MCF 10A (cell line): ENCODE measurements at regions not wholly inside any gene's neighbourhood (a gene's known extent, or its start where the extent isn't known, plus 50 kb on each side); places are given as distances from the start of the nearest gene placed in this dataset.

ENCODE experiments used
- BruUV-seq: library from RNA; stranded (reverse); fragments of 400-500 nt; replicated peaks from 2 replicates; lab custom pipeline; 2021; lab: Mats Ljungman, UMichigan
- CTCF ChIA-PET: fragments of 300-600 bp; sonication (Branson Sonifier 250); formaldehyde crosslinking; extraction: SDS; loops from one replicate; lab custom pipeline; 2021; ENCODE audit warnings: antibody characterized with exemption, inconsistent platforms; lab: Yijun Ruan, JAX
- POLR2A ChIA-PET: fragments of 300-600, 350-650 bp; sonication (Branson Sonifier 250); formaldehyde crosslinking; extraction: SDS; loops from one replicate; lab custom pipeline; 2020; ENCODE audit warnings: antibody characterized with exemption, inconsistent platforms; lab: Yijun Ruan, JAX
- DNase-seq: peaks from one replicate; pipeline ENCODE4 v3.0.0-alpha.2; 2018; ENCODE audit not compliant: unreplicated experiment
- H3K27ac Mint-ChIP-seq: one replicate; pipeline ENCODE4 v1.8.0; 2022; ENCODE audit warnings: mild to moderate bottlenecking, low read depth, mixed read lengths; ENCODE audit not compliant: unreplicated experiment
- H3K27me3 Mint-ChIP-seq: one replicate; pipeline ENCODE4 v1.8.0; 2022; ENCODE audit warnings: mixed read lengths; ENCODE audit not compliant: insufficient read depth, unreplicated experiment
- H3K36me3 Mint-ChIP-seq: one replicate; pipeline ENCODE4 v1.8.0; 2022; ENCODE audit warnings: mild to moderate bottlenecking, moderate library complexity, mixed read lengths; ENCODE audit not compliant: insufficient read depth, unreplicated experiment
- H3K4me1 Mint-ChIP-seq: one replicate; pipeline ENCODE4 v1.8.0; 2022; ENCODE audit warnings: mixed read lengths; ENCODE audit not compliant: insufficient read depth, unreplicated experiment
- H3K4me3 Mint-ChIP-seq: one replicate; pipeline ENCODE4 v1.8.0; 2022; ENCODE audit warnings: mild to moderate bottlenecking, moderate library complexity, mixed read lengths; ENCODE audit not compliant: unreplicated experiment
- H3K9me3 Mint-ChIP-seq: one replicate; pipeline ENCODE4 v1.8.0; 2022; ENCODE audit warnings: mixed read lengths; ENCODE audit not compliant: unreplicated experiment
- intact Hi-C: fragments of 100-400 bp; cut with micrococcal nuclease; formaldehyde crosslinking; loops from 2 replicates; pipeline ENCODE4 v1.14.1; 2022
- TF ChIP-seq, protein P1 (sequence below): fragments of 200-600 bp; IDR thresholded peaks from one replicate; pipeline ENCODE4 v1.8.0; 2022; ENCODE audit warnings: antibody characterized with exemption, mild to moderate bottlenecking; ENCODE audit not compliant: unreplicated experiment

DNA sequence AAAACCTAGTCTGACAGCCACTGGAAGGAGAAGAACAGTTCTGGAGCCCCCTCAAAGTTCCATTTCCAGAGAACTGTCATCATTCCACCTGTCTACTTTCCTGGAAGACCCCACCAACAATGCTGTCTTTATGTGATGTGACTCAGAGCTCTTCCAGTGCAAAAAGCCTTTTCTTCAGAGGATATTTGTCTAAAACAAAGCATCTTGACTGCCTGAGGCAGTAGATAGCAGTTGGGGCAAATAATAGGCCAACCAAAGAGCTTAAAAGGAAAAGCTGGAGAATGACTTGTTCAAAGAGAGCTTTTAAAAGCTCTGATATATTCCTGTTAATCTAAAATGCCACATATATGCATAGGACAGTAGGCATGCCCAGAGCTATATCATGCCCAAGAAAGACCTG lies 62.6 kb downstream of the MIS18A start:
- Mint-ChIP-seq H3K36me3 (no peaks in the 10 kb centered on the region), H3K9me3 (no peaks in the 10 kb centered on the region), H3K27ac (no peak overlapping the region), H3K27me3 (peaks cover 92% of the 10 kb centered on the region), H3K4me3 (no peak overlapping the region), H3K4me1 (no peaks in the 10 kb centered on the region)
- POLR2A ChIA-PET = no interaction called here
- no TSS peak for BruUV-seq
- CTCF ChIA-PET = no interaction called here
- no peak for DNase-seq
- TF ChIP-seq, protein P1, sequence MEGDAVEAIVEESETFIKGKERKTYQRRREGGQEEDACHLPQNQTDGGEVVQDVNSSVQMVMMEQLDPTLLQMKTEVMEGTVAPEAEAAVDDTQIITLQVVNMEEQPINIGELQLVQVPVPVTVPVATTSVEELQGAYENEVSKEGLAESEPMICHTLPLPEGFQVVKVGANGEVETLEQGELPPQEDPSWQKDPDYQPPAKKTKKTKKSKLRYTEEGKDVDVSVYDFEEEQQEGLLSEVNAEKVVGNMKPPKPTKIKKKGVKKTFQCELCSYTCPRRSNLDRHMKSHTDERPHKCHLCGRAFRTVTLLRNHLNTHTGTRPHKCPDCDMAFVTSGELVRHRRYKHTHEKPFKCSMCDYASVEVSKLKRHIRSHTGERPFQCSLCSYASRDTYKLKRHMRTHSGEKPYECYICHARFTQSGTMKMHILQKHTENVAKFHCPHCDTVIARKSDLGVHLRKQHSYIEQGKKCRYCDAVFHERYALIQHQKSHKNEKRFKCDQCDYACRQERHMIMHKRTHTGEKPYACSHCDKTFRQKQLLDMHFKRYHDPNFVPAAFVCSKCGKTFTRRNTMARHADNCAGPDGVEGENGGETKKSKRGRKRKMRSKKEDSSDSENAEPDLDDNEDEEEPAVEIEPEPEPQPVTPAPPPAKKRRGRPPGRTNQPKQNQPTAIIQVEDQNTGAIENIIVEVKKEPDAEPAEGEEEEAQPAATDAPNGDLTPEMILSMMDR = no peak
- intact Hi-C loops = no loop called here

DNA sequence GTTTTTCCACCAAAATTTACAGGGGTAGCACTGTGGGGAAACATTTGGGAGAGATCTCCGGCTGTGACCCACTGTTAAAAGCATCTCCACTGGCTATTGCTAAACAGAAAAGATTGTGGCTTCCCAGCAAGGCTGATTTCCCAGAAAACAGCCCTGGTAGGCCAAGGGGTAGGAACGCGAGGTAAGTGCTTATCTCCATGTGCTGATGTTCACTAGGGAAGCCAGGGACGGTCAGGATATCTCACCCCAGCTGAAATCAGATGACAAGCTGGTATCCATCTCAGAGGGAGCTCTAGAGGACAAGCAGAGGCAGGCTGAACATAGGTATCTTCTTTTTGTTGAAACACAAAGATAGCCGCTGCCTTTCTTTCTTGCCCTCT lies 63.6 kb downstream of the MIS18A start:
- Mint-ChIP-seq H3K27ac (no peak overlapping the region), H3K27me3 (peaks cover 88% of the 10 kb centered on the region), H3K4me3 (no peak overlapping the region), H3K36me3 (no peaks in the 10 kb centered on the region), H3K9me3 (no peaks in the 10 kb centered on the region), H3K4me1 (no peaks in the 10 kb centered on the region)
- DNase-seq = no peak
- intact Hi-C loops = no loop called here
- TF ChIP-seq, protein P1 = no peak
- no TSS peak for BruUV-seq
- ChIA-PET POLR2A (no interaction called here), CTCF (no interaction called here)

DNA sequence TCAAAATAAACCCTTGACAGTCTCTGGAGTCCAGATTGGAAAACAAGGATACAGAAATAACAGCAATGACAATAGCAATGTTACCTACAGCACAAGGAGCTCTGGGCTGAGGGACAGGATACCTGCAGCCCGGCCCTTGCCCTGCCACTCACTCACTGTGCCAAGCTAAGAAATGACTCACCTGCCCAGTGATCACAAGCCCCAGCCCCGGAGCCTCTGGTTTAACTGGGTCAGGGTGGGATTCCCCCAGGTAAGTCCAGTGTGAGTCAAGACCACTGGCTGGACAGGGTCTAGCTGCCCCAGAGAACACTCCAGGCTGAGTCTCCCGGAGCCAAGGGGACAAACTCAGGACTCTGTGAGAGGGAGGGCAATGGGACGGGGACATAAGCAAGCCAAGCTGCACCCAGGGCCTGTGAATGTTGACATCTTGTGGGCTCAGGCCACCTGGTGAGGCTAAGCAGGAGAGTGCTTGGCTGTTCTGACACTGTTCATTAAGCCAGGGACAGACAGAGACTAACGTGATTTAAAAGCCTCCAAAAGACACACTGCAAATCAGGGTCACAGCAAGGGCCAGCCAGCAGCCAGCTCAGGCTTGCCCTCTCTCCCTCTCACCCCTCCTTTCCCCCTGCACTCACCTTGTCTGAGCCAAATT lies 64.1 kb downstream of the MIS18A start:
- CTCF ChIA-PET = no interaction called here
- Mint-ChIP-seq H3K4me1 (no peaks in the 10 kb centered on the region), H3K27me3 (peaks cover 83% of the 10 kb centered on the region), H3K9me3 (no peaks in the 10 kb centered on the region), H3K36me3 (no peaks in the 10 kb centered on the region), H3K4me3 (no peak overlapping the region), H3K27ac (no peak overlapping the region)
- BruUV-seq = no TSS peak
- POLR2A ChIA-PET = no interaction called here
- intact Hi-C loops = no loop called here
- TF ChIP-seq, protein P1 = no peak
- no peak for DNase-seq

DNA sequence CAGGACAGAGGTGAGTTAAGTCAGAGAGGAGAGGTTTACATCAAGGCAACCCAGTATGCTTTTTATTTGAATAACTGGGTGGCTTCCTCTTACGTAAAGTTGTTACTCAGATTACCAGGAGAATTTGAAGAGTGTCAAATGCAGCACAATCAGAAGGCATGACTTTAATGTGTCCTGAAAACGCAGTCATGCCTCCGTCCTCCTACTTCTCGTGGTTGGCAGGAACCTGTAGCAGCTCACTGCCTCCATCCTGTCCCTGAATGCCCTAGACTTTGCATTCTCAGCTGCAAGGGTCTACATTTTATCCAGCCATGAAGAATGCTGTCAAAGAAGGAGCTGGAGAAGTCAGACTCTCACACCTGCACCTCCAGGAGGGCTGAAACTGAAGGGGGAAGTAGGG lies 66.7 kb downstream of the MIS18A start:
- intact Hi-C loops = no loop called here
- Mint-ChIP-seq H3K36me3 (no peaks in the 10 kb centered on the region), H3K27ac (no peak overlapping the region), H3K27me3 (peaks cover 67% of the 10 kb centered on the region), H3K9me3 (no peaks in the 10 kb centered on the region), H3K4me1 (no peaks in the 10 kb centered on the region), H3K4me3 (no peak overlapping the region)
- BruUV-seq = no TSS peak
- ChIA-PET CTCF (no interaction called here), POLR2A (no interaction called here)
- TF ChIP-seq, protein P1 = no peak
- no peak for DNase-seq
